HG03354 (cell line): ENCODE measurements at regions not wholly inside any gene's neighbourhood (a gene's known extent, or its start where the extent isn't known, plus 50 kb on each side); places are given as distances from the start of the nearest gene placed in this dataset.

Source experiments
- ATAC-seq: cut with Tn5 transposase; IDR thresholded peaks from one replicate; pipeline ENCODE4 v1.9.1; 2021; ENCODE audit warnings: mild to moderate bottlenecking; ENCODE audit not compliant: unreplicated experiment, poor library complexity, severe bottlenecking

GRCh38 chr11:79982185-79982584 is 541.4 kb upstream of the TENM4 start:
- ATAC-seq: no peak

- ATAC-seq: no peak
Observed at GRCh38 chr11:79980916-79981315, 540.1 kb upstream of the TENM4 start.

GRCh38 chr11:79973721-79974617 is 533.1 kb upstream of the TENM4 start:
- ATAC-seq: no peak

- no peak for ATAC-seq
Observed at GRCh38 chr11:79971255-79971654, 530.4 kb upstream of the TENM4 start.

GRCh38 chr11:79966592-79966991 is 525.8 kb upstream of the TENM4 start:
- no peak for ATAC-seq

GRCh38 chr11:79963856-79964645 is 523.2 kb upstream of the TENM4 start:
- ATAC-seq: no peak

GRCh38 chr11:79960461-79960860 is 519.6 kb upstream of the TENM4 start:
- no peak for ATAC-seq

GRCh38 chr11:79959318-79959717 is 518.5 kb upstream of the TENM4 start:
- ATAC-seq: no peak

- no peak for ATAC-seq
Observed at GRCh38 chr11:79957702-79958101, 516.9 kb upstream of the TENM4 start.

GRCh38 chr11:79956061-79956460 is 515.2 kb upstream of the TENM4 start:
- ATAC-seq: no peak

GRCh38 chr11:79953629-79954028 is 512.8 kb upstream of the TENM4 start:
- no peak for ATAC-seq

GRCh38 chr11:79950741-79951140 is 509.9 kb upstream of the TENM4 start:
- no peak for ATAC-seq

- ATAC-seq: no peak
Observed at GRCh38 chr11:79950172-79950571, 509.3 kb upstream of the TENM4 start.

GRCh38 chr11:79949574-79949973 is 508.7 kb upstream of the TENM4 start:
- ATAC-seq: no peak

- no peak for ATAC-seq
Observed at GRCh38 chr11:79942646-79943045, 501.8 kb upstream of the TENM4 start.

- ATAC-seq: no peak
Observed at GRCh38 chr11:79942090-79942489, 501.3 kb upstream of the TENM4 start.

GRCh38 chr11:79940974-79941735 is 500.3 kb upstream of the TENM4 start:
- no peak for ATAC-seq

- no peak for ATAC-seq
Observed at GRCh38 chr11:79940165-79940564, 499.3 kb upstream of the TENM4 start.

GRCh38 chr11:79939111-79939510 is 498.3 kb upstream of the TENM4 start:
- no peak for ATAC-seq

- no peak for ATAC-seq
Observed at GRCh38 chr11:79937676-79938334, 497.0 kb upstream of the TENM4 start.
